ENCODE measurements at regions not wholly inside any gene's neighbourhood (a gene's known extent, or its start where the extent isn't known, plus 50 kb on each side); places are given as distances from the start of the nearest gene placed in this dataset.
A peak's percentile ranks its signal among the peaks of the same experiment; 100 is the strongest.

DNA sequence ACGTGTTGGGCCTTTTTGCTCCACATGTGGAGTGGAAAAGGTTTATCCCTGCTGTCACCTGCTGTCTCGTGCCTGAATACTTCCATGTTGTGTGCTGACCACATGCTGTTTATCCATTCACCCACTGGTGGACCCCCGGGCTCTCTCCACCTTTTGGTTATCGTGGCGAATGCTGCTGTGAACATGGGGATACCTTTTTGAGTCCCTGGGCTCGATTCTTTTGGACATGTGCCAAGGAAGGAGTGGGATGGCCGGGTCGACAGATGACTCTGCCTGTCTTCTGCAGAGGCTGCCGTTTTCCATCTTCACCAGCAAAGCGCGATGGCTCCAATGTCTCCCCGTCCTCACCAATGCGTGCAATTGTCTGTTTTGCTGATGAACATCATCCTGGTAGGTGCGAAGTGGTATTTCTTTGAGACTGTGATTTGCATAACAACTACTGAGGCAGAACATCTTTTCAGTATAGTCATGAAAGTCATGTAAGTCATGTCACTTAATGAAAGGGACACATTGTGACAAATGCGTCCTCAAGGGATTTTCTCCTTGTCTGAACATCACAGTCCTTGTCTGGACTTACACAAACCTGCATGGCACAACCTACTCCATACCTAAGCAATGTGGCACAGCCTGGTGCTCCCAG, 758.7 kb downstream of the BRD1 start:
- Histone ChIP-seq H3K36me3 (ENCODE audit: insufficient read depth in 1 of 2, low read depth in 1 of 2) (no peaks in the 10 kb centered on the region), H3K9me3 (no peaks in the 10 kb centered on the region), H3K27me3 (ENCODE audit: insufficient read depth in 3 of 3, low read length in 2 of 3) (no peaks in the 10 kb centered on the region), H3K4me3 (no peak overlapping the region), H3K27ac (no peak overlapping the region), H3K4me1 (no peaks in the 10 kb centered on the region)
- no peak for ATAC-seq
- peak in 1 of 2 donors; percentile 11 for DNase-seq
- 67 to 73% (median 72%) methylated on average over 15 of the region's 15 CpGs for WGBS, 3 donors
- TF ChIP-seq CTCF (IDR thresholded peaks at IDR 0.05): no peak
- intact Hi-C loops (cut with DNase I): no loop called here

DNA sequence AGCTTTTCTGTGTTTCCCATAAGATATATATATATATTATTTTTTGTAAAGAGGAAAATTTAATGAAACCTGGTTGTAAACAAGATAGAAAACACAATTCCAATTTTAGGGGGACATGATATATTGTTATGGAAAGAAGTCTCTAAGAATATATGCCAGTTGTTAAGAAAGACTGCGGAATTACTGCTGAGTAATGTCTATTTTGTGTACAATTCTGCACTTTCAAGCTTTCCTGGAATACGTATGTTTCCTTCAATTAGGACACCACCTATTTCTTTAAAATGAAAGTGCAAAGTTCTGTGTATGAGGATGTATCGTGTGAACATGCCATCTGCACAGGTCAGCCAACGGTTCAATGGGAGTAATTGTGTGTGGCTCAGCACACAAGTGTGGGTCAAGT, 760.2 kb downstream of the BRD1 start:
- H3K27me3 ChIP-seq (ENCODE audit: insufficient read depth in 3 of 3, low read length in 2 of 3): peaks cover 0 to 8% (median 1%) of the 10 kb centered on the region in 3 donors
- WGBS, 3 donors: 81 to 90% (median 82%) methylated on average over 4 of the region's 4 CpGs
- H3K4me3 ChIP-seq: no peak overlapping the region
- H3K36me3 ChIP-seq (ENCODE audit: insufficient read depth in 1 of 2, low read depth in 1 of 2): no peaks in the 10 kb centered on the region
- H3K4me1 ChIP-seq: no peaks in the 10 kb centered on the region
- intact Hi-C loops (cut with DNase I): no loop called here
- DNase-seq: no peak
- no peaks in the 10 kb centered on the region for H3K9me3 ChIP-seq
- no peak for ATAC-seq
- H3K27ac ChIP-seq: no peak overlapping the region
- TF ChIP-seq CTCF (IDR thresholded peaks at IDR 0.05): no peak

DNA sequence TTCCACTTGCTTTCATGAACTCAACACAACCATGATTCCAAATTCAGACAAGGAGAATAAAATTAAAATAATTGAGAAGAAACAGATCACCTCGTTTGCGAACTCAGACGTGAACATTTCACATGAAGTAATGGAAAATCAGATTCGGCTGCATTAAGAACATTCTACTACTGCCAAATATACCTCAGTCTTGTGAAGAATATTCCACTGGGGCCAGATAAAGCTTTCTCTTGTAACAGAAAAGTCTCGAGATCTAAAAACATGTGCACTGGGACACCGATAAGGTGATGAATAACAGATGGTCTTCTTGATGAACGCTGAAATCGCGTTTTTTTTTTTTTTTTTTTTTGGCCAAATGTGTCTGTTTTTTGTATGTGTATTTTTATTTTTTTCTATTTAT, 761.1 kb downstream of the BRD1 start:
- Histone ChIP-seq H3K36me3 (ENCODE audit: insufficient read depth in 1 of 2, low read depth in 1 of 2) (no peaks in the 10 kb centered on the region), H3K27ac (no peak overlapping the region), H3K9me3 (no peaks in the 10 kb centered on the region), H3K4me3 (no peak overlapping the region), H3K27me3 (ENCODE audit: insufficient read depth in 3 of 3, low read length in 2 of 3) (peaks cover 1 to 17% (median 3%) of the 10 kb centered on the region in 3 donors), H3K4me1 (no peaks in the 10 kb centered on the region)
- WGBS, 3 donors: 64 to 66% (median 65%) methylated on average over 9 of the region's 9 CpGs
- intact Hi-C loops (cut with DNase I): no loop called here
- DNase-seq: no peak
- no peak for ATAC-seq
- TF ChIP-seq CTCF (IDR thresholded peaks at IDR 0.05): no peak

DNA sequence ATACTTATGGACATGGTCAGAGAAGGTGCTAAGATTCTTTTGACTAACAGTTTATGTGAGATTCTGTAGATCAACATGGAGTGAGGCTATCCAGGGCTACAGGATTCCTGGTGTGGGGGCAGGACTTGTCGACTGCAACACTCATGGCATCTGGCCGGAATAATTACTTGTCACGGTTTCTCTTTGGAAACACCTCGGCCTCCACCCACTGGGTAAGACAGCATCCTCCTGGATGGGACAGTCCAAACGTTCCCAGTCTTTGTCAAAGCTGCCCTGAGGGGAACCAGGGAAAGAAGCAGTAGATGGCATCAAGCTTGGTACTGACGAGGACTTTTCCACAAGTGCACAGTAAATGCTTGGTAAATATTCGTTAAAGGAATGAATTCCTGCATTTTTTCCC, 762.8 kb downstream of the BRD1 start:
- no peak for ATAC-seq
- H3K36me3 ChIP-seq (ENCODE audit: insufficient read depth in 1 of 2, low read depth in 1 of 2): no peaks in the 10 kb centered on the region
- H3K4me3 ChIP-seq: no peak overlapping the region
- no peak for TF ChIP-seq CTCF (IDR thresholded peaks at IDR 0.05)
- no peaks in the 10 kb centered on the region for H3K4me1 ChIP-seq
- peaks cover 1 to 17% (median 3%) of the 10 kb centered on the region in 3 donors for H3K27me3 ChIP-seq (ENCODE audit: insufficient read depth in 3 of 3, low read length in 2 of 3)
- no peak for DNase-seq
- intact Hi-C loops (cut with DNase I): no loop called here
- H3K27ac ChIP-seq: no peak overlapping the region
- H3K9me3 ChIP-seq: no peaks in the 10 kb centered on the region
- 42 to 49% (median 48%) methylated on average over 7 of the region's 7 CpGs for WGBS, 3 donors

DNA sequence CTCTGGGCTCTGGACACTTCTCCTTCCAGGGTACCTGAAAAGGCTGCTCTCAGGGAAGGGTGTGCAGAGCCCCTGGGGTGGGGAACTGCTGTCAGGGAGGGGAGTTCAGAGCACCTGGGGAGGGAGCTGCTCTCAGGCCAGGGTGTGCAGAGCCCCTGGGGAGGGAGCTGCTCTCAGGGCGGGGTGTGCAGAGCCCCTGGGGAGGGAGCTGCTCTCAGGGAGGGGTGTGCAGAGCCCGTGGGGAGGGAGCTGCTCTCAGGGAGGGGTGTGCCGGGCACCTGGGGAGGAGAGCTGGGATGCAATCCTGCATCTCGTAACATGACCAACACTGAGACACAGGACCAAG, 764.2 kb downstream of the BRD1 start:
- intact Hi-C loops (cut with DNase I): no loop called here
- no peaks in the 10 kb centered on the region for H3K36me3 ChIP-seq (ENCODE audit: insufficient read depth in 1 of 2, low read depth in 1 of 2)
- H3K9me3 ChIP-seq: no peaks in the 10 kb centered on the region
- H3K27me3 ChIP-seq (ENCODE audit: insufficient read depth in 3 of 3, low read length in 2 of 3): peaks cover 1 to 17% (median 3%) of the 10 kb centered on the region in 3 donors
- H3K4me3 ChIP-seq: no peak overlapping the region
- no peak for ATAC-seq
- H3K27ac ChIP-seq: no peak overlapping the region
- DNase-seq: no peak
- no peaks in the 10 kb centered on the region for H3K4me1 ChIP-seq
- no peak for TF ChIP-seq CTCF (IDR thresholded peaks at IDR 0.05)
- WGBS, 3 donors: 56 to 64% (median 61%) methylated on average over 4 of the region's 4 CpGs

Data from psoas muscle (tissue), 7 donors.